Stomach (tissue), 4 donors: ENCODE measurements at regions not wholly inside any gene's neighbourhood (a gene's known extent, or its start where the extent isn't known, plus 50 kb on each side); places are given as distances from the start of the nearest gene placed in this dataset.

Experiments
- CTCF ChIP-seq, 7 experiments: fragments of 450-650 bp in 4 of 7; fragments of 200-600 bp in 3 of 7; sonication (generic) in 3 of 7; IDR thresholded peaks; one replicate each; pipeline ENCODE4 v1.5.1; 2016 to 2019; ENCODE audit warnings: antibody characterized with exemption in 7 of 7, control low read depth in 2 of 7, mild to moderate bottlenecking in 1 of 7
- EP300 ChIP-seq: sonication (generic); formaldehyde crosslinking; IDR thresholded peaks from one replicate; pipeline ENCODE4 v1.6.1; 2017; ENCODE audit warnings: antibody characterized with exemption
- POLR2A ChIP-seq, 4 donors: fragments of 450-650 bp; IDR thresholded peaks; one replicate each; pipeline ENCODE4 v1.6.1; 2016; ENCODE audit warnings: antibody characterized with exemption in 4 of 4, control low read depth in 2 of 4, mild to moderate bottlenecking in 1 of 4, moderate library complexity in 1 of 4
- POLR2AphosphoS5 ChIP-seq, 3 donors: sonication (generic); formaldehyde crosslinking; IDR thresholded peaks; one replicate each; pipeline ENCODE4 v1.6.1; 2016; ENCODE audit warnings: antibody characterized with exemption in 3 of 3

- no peak for TF ChIP-seq CTCF (IDR thresholded peaks at IDR 0.05)
- TF ChIP-seq EP300: no peak
- no peak for TF ChIP-seq POLR2A (IDR thresholded peaks at IDR 0.05)
- TF ChIP-seq POLR2AphosphoS5 (IDR thresholded peaks at IDR 0.05): no peak
Measured at GRCh38 chr14:59120921-59121320, 67.5 kb upstream of the DAAM1 start.
